NCI-H2107 treated with DMSO at 0.1 percent for 48 hours (cell line): ENCODE measurements at regions not wholly inside any gene's neighbourhood (a gene's known extent, or its start where the extent isn't known, plus 50 kb on each side); places are given as distances from the start of the nearest gene placed in this dataset.
"Not testable (repeated sequence)": the region's sequence is repeated elsewhere in the genome, so short reads cannot be mapped to it uniquely, and the experiment has no call there.

ENCODE experiments used
- DNase-seq: peaks from one replicate; lab custom pipeline; 2025; ENCODE audit not compliant: unreplicated experiment; lab: John Stamatoyannopoulos, UW

DNA sequence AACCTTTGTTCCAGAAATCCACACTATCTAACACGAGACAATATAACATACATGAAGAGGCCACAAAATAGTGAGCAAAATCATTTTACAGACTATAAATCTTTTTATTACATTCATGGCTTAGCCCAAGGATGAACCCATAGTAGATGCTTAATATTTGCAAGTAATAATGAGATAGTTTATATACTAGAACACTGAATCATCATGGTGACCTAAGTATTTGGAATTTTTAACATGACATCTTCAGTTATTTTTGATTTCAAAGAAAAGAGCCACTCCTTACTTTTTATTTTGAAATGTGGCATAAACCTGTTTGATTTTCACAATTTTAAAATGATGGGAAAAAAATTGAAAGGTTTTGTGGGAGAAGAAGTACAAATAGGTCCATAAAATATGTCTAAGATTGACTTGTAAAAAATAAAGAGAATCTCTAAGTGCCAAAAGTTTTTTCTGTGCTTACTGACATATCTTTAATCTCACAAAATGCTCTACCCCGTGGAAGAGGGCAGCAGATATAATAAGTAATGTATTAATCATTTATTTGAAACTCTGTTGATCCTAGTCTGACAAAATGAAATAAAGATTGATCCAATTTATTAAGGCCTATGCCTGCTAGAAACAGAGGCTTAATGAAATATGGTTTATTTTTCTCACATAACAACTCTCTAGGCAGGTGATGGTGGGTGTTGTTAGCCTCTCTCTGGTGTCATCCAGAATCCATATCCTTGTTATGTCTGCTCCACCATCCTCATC is 224.5 kb upstream of the CENPE start:
- DNase-seq, result no peak

DNA sequence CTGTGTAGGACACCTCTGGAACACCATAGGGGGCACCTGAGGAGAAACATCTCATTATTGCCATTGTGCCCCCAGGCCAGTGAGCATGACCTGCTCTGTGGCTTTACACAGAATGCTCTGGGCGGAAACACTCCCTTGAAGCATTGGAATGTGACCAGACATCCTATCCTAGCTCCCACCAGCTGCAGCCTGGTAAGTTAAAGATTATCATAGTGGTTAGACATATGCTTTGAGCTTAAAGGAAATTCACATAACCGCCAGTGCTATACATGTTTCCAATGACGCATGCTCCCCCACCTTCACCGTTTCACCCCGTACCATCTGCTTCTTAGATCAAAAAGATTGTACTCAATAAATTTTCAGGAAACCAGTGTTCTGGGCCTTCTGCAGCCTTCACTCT is 217.7 kb upstream of the CENPE start:
- DNase-seq, result no peak

DNA sequence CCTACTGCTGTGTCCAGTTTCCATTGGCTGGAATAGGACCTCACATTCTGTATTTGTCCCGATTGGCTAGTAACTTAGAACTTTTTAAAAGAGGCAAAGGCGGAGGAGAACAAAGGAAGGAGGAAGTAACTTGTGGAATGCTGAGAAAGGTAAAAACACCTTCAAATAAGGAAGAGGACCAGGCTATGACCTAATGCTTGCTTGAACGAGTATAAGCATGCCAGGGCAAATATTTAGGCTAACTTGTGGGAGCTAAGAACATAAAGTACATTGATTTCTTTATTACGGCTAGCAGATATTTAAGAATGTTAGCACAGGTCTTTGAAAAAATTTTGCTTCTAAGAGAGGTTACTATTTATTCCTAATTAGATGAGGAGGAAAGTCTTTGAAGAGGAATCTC is 214.5 kb upstream of the CENPE start:
- not testable (repeated sequence) for DNase-seq

DNA sequence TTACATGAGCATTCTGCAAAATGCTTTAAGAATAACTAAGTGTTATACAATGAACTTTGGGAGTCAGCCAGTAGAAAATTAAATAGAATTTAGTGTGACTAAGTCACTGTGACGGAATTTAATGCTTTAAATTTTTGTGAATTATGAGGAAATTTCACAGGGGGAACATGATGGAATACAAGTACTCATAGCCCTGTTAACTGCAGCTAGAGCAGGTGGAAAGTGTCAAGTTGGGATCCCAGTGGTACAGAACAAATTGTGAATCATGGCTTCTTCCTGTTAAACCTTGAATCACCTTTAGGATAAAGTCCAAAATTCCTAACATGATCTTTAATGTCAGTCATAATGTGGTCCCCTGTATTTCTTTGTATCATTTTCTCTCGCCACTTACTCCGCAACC is 212.2 kb upstream of the CENPE start:
- DNase-seq, result no peak

DNA sequence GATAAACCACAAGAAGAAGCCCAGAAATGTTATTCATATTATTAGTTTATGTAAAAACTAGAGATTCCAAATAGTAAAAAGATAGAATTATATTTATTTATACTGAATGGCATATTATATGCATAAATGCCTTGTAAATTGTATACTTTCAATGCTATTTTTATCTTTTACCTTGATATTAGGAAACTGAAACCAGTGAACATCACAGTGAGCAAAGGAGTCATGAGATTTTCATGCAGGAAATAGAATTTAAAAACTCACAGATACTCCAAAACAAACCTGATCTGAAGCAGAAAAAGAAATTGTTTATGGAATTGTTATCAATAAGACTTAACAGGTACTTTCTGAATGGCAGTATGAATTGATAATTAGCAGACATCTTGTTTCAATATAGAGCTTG is 207.3 kb upstream of the CENPE start:
- DNase-seq, result no peak

DNA sequence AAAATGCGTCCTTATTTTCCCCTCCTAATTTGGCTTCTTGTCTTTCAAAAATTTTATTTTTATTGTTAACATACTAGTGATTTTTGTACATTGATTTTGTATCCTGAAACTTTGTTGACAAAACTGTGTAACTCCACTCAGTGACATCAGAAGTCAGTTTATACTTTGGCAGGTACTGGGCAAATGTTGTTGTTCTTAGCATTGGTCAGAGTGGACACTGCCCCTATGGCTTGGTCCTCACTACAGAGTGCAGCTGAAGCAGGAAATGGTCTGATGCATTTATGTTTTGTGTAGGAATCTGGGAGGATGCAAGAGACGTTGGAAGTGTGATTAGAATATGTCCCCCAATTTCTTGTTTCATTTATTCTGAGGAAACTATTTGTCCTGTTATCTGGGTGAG is 205.5 kb upstream of the CENPE start:
- DNase-seq, result no peak

DNA sequence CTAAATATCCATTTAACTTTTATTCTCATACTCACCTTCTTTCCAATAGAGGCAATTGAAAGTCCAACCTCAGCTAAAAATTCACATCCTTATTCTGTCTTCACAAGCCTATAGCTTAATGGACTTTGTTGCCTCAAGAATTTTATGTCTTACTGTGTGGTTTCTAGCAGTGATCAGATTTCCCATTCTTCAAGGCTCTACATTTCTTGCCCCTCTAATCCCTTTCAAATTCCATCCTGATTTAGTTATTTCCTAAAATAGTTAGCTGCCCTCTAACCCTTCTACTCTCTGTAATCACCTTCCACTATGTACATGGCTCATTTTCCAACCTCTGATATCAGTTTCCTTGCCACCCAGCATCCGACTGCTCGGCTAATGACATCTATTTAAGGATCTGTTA is 204.1 kb upstream of the CENPE start:
- DNase-seq, result no peak

DNA sequence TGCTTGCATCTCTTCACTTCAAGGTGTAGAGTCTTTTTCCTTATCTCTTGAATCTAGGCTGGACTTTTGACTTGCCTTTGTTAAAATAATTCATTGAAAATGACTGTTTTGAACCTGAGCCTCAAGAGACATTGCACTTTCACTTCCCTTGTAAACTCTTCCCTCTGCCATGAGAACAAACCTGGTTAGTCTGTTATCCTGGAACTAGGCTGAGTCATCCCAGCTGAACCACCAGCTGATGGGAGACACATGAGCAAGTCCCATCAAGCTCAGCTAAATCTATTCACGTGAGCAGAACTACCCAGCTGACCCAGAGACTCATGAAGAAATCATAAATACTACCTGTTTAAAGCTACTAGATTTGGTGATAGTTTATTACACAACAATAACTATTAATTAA is 202.3 kb upstream of the CENPE start:
- DNase-seq, result no peak

DNA sequence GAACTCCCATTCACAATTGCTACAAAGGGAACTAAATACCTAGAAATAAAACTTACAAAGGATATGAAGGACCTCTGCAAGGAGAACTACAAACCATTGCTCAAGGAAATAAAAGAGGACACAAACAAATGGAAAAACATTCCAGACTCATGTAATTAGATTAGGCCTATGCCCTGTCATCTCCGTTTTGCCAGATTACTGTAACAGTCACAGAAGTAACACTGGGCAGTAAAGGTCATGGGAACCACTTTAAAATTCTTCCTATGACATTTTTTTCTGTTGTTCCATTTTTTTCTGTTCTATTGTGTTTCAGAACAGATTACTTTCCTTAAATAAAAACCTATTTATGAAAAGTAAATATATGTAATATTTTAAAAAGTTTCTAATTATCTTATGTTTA is 199.4 kb upstream of the CENPE start:
- no peak for DNase-seq

DNA sequence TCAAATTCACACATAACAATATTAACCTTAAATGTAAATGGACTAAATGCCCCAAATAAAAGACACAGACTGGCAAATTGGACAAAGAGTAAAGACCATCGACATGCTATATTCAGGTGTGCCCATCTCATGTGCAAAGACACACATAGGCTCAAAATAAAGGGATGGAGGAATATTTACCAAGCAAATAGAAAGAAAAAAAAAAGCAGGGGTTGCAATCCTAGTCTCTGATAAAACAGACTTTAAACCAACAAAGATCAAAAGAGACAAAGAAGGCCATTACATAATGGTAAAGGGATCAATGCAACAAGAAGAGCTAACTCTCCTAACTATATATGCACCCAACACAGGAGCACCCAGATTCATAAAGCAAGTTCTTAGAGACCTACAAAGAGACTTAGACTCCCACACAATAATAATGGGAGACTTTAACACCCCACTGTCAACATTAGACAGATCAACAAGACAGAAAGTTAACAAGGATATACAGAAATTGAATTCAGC is 189.4 kb upstream of the CENPE start:
- DNase-seq, result not testable (repeated sequence)

DNA sequence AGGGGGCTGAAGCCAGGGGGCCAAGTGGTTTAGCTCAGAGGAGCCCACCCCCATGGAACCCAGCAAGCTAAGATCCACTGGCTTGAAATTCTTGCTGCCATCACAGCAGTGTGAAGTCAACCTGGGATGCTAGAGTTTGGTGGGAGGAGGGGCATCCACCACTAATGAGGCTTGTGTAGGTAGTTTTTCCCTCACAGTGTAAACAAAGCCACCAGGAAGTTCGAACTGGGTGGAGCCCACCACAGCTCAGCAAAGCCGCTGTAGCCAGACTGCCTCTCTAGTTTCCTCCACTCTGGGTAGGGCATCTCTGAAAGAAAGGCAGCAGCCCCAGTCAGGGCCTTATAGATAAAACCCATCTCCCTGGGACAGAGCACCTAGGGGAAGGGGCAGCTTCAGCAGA is 187.4 kb upstream of the CENPE start:
- not testable (repeated sequence) for DNase-seq

DNA sequence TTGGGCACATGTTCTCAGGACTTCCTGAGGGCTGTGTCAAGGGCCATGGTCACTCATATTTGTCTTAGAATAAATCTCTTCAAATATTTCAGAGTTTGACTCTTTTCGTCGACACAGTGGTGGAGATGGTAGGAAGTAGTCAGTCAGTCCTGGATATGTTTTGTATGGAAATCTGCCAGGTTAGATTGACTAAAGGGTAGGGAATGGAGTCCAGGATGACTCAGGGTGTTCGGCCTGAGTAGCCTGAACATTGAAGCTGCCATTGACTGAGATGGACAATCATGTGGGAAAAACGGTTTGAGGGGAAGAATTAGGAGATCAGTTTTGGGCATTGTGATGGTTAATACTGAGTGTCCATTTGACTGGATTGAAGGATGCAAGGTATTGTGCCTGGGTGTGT is 177.1 kb upstream of the CENPE start:
- no peak for DNase-seq

DNA sequence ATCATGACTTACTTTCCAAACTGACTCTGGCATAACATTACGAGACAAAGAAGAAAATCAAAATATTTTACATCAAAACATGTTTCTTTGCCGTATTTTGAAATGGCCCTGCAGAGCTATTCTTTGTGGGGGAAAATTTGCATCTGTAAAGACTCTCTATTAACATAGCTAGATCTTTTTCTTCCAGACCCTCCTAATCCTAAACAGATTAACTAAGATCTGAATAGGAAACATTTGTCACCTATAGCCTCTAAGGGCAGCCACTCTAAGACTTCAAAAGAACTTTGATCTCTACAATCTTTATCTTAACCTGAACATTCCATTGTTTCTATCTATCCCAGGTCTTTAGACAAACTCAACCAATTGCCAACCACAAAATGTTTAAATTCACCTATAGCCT is 176.6 kb upstream of the CENPE start:
- no peak for DNase-seq

DNA sequence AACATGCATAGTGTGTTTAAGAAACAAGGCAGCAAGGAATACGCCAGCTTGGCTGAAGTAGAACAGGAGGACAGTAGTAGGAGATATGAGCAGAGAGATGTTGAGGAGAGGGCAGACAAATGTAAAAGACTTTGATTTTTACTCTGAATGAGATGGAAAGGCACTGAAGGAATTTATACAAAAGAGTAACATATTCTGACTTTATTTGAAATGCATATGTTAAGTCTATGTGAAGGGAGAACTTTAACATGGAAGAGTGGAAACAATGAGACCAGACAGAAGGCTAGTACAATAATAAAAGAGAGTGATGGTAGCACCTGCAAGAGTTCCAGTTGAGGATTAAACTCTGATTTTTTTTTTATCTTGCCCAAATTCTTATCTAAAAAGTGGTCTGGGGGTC is 176.2 kb upstream of the CENPE start:
- no peak for DNase-seq

DNA sequence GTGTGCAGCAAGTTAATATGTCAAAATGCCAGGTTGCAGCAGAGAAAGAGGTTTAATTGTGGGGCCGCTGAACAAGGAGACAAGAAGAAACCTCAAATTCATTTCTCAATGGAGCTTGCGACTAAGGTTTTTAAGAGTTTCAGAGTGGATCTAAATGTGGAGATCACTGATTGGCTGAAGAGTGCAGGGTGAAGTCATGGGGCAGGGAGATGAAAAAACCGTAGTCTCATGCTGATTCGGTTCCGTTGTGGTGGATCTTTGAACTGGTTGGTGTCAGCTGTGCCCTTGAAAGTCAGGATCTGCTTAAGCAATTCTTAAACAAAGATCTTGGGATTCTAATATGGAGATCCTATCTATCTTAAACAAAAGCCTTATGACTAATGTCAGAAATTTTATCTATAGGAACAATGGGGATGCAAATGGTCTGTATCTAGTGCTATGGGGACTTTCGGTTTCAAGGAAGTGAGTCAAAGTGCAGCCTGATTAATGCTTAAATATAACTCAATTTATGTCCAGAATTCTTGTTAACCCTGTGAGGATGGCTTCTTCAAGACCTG is 173.9 kb upstream of the CENPE start:
- DNase-seq, result no peak

DNA sequence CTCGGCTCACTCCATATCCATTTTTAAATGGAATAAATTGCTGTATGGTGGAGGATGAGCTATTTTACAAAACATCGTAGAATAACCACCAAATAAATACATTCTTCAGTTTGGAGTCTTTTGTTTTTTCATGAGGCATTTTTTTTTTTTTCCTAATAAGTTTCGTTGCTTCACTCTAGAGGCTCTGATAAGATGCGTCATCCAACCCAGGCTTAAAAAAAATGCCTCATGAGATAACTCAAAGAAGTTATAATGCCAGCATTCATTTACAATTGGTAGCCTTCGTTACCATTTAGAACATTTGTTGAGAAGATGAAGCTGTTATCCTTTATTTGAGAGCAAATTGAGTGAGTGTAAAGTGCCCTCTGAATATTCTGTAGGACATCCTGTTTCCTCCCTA is 172.2 kb upstream of the CENPE start:
- DNase-seq, result no peak

DNA sequence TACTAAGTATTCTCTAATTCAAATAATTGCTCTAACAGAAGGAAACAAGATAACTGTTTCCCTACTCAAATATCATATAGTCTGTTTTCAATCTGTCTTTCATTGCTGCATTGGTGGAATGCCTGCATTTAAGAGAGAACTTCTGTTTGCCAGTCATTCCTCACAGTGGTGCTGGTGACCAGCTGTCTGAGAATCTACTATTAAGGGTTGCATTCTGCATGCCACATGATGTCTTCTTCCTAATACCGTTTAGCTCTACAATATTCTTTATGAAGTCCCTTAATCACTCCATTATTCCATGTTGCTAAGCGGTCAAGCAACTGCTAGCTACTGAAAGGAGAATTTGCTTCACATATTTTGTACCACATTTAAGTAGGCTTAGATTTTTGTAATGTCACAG is 167.1 kb upstream of the CENPE start:
- DNase-seq, result no peak

DNA sequence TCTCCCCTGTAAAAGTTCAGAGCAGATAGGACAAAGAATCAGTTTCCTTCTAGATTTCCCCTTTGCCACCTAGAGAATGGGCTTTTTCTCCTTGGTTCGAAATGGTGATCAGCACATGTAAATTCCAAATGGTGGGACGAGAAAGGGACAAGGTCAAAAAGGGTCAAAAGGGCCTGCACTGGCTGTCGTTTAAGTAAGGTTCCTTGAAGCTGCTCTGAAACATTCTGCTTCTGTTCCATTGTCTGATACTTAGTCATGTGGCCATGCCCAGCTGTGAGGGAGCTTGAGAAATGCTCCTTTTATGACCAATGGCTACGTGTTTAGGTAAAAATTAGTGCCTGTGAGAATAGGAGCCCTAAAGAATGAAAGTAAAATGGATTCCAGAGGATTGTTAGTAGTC is 165.9 kb upstream of the CENPE start:
- DNase-seq, result no peak

DNA sequence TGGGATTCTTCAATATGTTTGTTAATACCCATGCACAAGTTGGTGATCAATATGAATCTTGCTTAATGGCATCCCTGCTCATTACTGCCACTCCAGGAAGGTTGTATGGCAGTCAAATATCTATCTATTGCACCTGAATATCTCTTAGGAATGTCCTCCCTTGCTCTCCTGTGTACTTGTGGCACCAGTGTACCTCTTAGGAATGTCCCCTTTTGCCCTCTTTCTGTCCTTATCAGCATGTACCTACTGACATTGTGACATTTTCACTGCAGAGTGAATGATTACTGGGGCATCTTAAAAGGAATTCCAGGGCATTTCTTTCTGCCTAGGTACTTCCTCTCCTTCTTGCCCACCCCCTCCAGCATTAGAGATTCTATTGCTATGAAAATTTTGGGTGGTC is 163.8 kb upstream of the CENPE start:
- no peak for DNase-seq

DNA sequence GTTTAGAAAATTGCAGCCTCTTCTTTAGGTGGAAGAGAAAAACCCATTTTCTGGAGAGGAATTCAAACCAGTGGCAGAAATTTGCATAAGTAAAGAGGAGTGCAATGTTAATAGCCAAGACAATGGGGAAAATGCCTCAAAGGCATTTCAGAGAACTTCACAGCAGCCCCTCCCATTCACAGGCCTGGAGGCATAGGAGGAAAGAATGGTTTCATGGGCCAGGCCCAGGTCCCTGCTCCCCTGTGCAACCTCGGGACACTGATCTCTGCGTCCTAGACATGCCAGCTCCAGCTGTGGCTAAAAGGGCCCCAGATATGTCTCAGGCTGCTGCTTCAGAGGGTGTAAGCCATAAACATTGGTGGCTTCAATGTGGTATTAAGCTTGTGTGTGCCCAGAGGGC is 161.8 kb upstream of the CENPE start:
- no peak for DNase-seq

DNA sequence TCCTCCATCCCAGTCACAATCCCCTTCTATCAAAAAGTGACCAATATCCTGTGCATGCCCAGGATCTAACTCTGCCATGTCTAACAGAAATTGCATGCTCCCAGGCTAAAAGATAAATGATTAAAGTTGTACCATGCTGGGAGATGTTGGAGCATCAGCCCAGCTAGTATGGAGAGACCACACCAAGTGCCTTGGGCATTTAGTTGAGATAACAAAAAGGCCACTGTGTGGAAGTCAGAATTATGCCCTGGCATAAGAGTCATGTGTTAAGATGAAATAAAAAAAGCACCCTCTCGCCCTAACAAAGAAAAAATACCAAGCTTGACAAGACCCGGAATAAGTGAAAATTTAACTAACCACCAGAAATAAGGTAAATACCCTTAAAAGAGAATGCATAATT is 155.9 kb upstream of the CENPE start:
- no peak for DNase-seq

DNA sequence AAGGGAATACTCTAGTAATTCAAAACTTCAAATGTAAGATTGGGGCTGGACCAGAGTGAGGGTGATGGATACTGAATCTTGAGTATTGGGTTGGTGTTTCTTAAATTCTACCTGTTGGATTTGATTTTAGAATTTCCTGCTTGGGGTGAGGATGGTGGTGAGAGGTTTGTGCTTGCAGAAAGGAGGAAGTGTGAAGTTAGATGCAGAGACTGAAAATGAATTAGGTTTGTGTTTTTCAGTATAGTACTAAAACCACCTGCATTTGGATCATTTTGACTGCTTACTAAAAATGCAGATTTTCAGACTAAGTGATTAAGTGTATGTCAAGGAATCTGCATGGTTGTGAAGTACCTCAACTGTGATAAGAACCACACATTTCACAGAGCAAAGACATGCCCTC is 131.5 kb upstream of the CENPE start:
- DNase-seq, result no peak

DNA sequence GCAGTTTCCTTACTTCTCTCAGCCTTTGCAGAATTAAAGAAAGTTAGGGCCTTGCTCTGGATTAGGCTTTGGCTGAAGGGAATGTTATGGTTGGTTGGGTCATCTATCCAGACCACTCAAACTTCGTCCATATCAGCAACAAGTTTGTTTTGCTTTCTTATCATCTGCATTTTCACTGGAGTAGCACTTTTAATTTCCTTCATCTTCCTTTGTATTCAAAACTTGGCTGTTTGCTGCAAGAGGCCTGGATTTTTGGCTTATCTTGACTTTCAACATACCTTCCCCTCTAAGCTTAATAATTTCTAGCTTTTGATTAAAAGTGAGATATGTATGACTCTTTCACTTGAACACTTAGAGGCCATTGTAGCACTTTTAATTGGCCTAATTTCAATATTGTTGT is 126.7 kb upstream of the CENPE start:
- no peak for DNase-seq
